HCT116 (cell line): ENCODE measurements at regions not wholly inside any gene's neighbourhood (a gene's known extent, or its start where the extent isn't known, plus 50 kb on each side); places are given as distances from the start of the nearest gene placed in this dataset.

Experiments
- ATAC-seq: fragments of 200-7000 bp; cut with Tn5 transposase; 2 replicates; pipeline ENCODE4 v1.9.1; 2020; ENCODE audit warnings: mild to moderate bottlenecking, moderate library complexity
- BruUV-seq: library from RNA; stranded (reverse); fragments of 400-500 nt; replicated peaks from 2 replicates; lab custom pipeline; 2021; lab: Mats Ljungman, UMichigan
- CTCF ChIA-PET: fragments of 300-600 bp; sonication (Branson Sonifier 250); formaldehyde crosslinking; loops from one replicate; lab custom pipeline; 2021; ENCODE audit warnings: antibody characterized with exemption; lab: Charles Lee
- POLR2A ChIA-PET: fragments of 300-600, 350-600 bp; sonication (Branson Sonifier 250); formaldehyde crosslinking; loops from one replicate; lab custom pipeline; 2021; ENCODE audit warnings: antibody characterized with exemption; lab: Charles Lee
- RAD21 ChIA-PET, 2 experiments: fragments of 300-600 bp; sonication (Branson Sonifier 250); formaldehyde crosslinking; loops; one replicate each; lab custom pipeline; 2023; ENCODE audit warnings: low total read pairs in 2 of 2; ENCODE audit not compliant: uncharacterized antibody in 2 of 2, unreplicated experiment in 2 of 2, low non-redundant PET in 1 of 2; lab: Charles Lee
- DNase-seq: peaks from one replicate; pipeline ENCODE4 v3.0.0-alpha.2; 2010; ENCODE audit warnings: low read depth, low spot score
- H2AFZ ChIP-seq: fragments of 200-600 bp; shearing (Covaris generic), sonication (generic); 2 replicates; pipeline ENCODE4 v1.6.1; 2017; ENCODE audit warnings: low read depth, mixed run types, mixed read lengths, antibody characterized with exemption, low read length; ENCODE audit not compliant: poor library complexity, severe bottlenecking
- H3K27ac ChIP-seq: 2 replicates; pipeline ENCODE4 v1.5.1; 2012; ENCODE audit warnings: low read depth, low read length
- H3K27me3 ChIP-seq: fragments of 200-600 bp; sonication (generic); 2 replicates; pipeline ENCODE4 v1.6.1; 2016; ENCODE audit warnings: mixed run types, low read length, mixed read lengths; ENCODE audit not compliant: insufficient read depth
- H3K36me3 ChIP-seq, 2 experiments: fragments of 200-500 bp in 1 of 2; fragments of 200-600 bp in 1 of 2; sonication (Bioruptor generic) in 1 of 2; sonication (generic) in 1 of 2; 2 replicates each; pipeline versions ENCODE4 v1.5.1 to v1.6.1; 2014 to 2016; ENCODE audit warnings: low read length in 2 of 2, inconsistent platforms in 1 of 2, mixed read lengths in 1 of 2, mixed run types in 1 of 2; ENCODE audit not compliant: insufficient read depth in 2 of 2, control insufficient read depth in 1 of 2
- H3K4me1 ChIP-seq, 2 experiments: fragments of 200-600 bp in 1 of 2; sonication (generic) in 1 of 2; 2 replicates each; pipeline versions ENCODE4 v1.5.1 to v1.6.1; 2012 to 2017; ENCODE audit warnings: low read length in 2 of 2, inconsistent platforms in 1 of 2, mild to moderate bottlenecking in 1 of 2, mixed read lengths in 1 of 2, mixed run types in 1 of 2, moderate library complexity in 1 of 2; ENCODE audit not compliant: insufficient read depth in 2 of 2, control insufficient read depth in 1 of 2
- H3K4me2 ChIP-seq: fragments of 200-600 bp; sonication (generic); 2 replicates; pipeline ENCODE4 v1.6.1; 2017; ENCODE audit warnings: mixed run types, low read length, mixed read lengths
- H3K4me3 ChIP-seq, 2 experiments: fragments of 200-600 bp in 1 of 2; sonication (generic) in 1 of 2; replicated peaks in 1 of 2; 2 replicates each; pipeline ENCODE4 v1.5.1; 2011 to 2016; ENCODE audit warnings: low read length in 2 of 2, control low read depth in 1 of 2, low read depth in 1 of 2, mild to moderate bottlenecking in 1 of 2, mixed read lengths in 1 of 2, mixed run types in 1 of 2
- H3K79me2 ChIP-seq: fragments of 200-600 bp; sonication (generic); 2 replicates; pipeline ENCODE4 v1.6.1; 2017; ENCODE audit warnings: mild to moderate bottlenecking, mixed run types, low read length, moderate library complexity, mixed read lengths; ENCODE audit not compliant: insufficient read depth
- H3K9ac ChIP-seq: fragments of 200-600 bp; sonication (generic); 2 replicates; pipeline ENCODE4 v1.6.1; 2016; ENCODE audit warnings: low read length, mixed read lengths
- H3K9me2 ChIP-seq: fragments of 200-600 bp; sonication (generic), shearing (Covaris generic); 2 replicates; pipeline ENCODE4 v1.6.1; 2017; ENCODE audit warnings: mixed run types, mild to moderate bottlenecking, moderate library complexity; ENCODE audit not compliant: insufficient read depth
- H3K9me3 ChIP-seq, 2 experiments: fragments of 200-500 bp in 1 of 2; fragments of 200-600 bp in 1 of 2; sonication (Bioruptor generic) in 1 of 2; sonication (generic) in 1 of 2; 2 replicates each; pipeline ENCODE4 v1.6.1; 2014 to 2017; ENCODE audit warnings: low read length in 2 of 2, mixed read lengths in 2 of 2, inconsistent platforms in 1 of 2, low read depth in 1 of 2, mild to moderate bottlenecking in 1 of 2, mixed run types in 1 of 2, moderate library complexity in 1 of 2; ENCODE audit not compliant: control insufficient read depth in 1 of 2, insufficient read depth in 1 of 2
- H4K20me1 ChIP-seq: fragments of 200-600 bp; sonication (generic), shearing (Covaris generic); 2 replicates; pipeline ENCODE4 v1.6.1; 2017; ENCODE audit warnings: mixed run types, mild to moderate bottlenecking, moderate library complexity; ENCODE audit not compliant: insufficient read depth
- CEBPB ChIP-seq: IDR thresholded peaks from 2 replicates; pipeline ENCODE4 v1.6.1; 2012; ENCODE audit warnings: low read depth
- CTCF ChIP-seq, 3 experiments: fragments of 200-600 bp in 1 of 3; sonication (generic) in 1 of 3; IDR thresholded peaks in 2 of 3; conservative IDR thresholded peaks in 1 of 3; 2 replicates each; pipeline ENCODE4 v1.5.1; 2012 to 2017; ENCODE audit warnings: low read depth in 2 of 3, low read length in 2 of 3, antibody characterized with exemption in 1 of 3, borderline replicate concordance in 1 of 3, control low read depth in 1 of 3, mild to moderate bottlenecking in 1 of 3, mixed read lengths in 1 of 3, mixed run types in 1 of 3, moderate library complexity in 1 of 3; ENCODE audit not compliant: insufficient read depth in 1 of 3
- EGR1 ChIP-seq: IDR thresholded peaks from 2 replicates; pipeline ENCODE4 v1.6.1; 2012; ENCODE audit warnings: low read depth
- ELF1 ChIP-seq: IDR thresholded peaks from 2 replicates; pipeline ENCODE4 v1.6.1; 2012; ENCODE audit warnings: low read depth, borderline replicate concordance
- EZH2 ChIP-seq: fragments of 200-600 bp; sonication (generic); IDR thresholded peaks from 2 replicates; pipeline ENCODE4 v1.6.1; 2017; ENCODE audit warnings: antibody characterized with exemption, mixed run types
- FOSL1 ChIP-seq: IDR thresholded peaks from 2 replicates; pipeline ENCODE4 v1.6.1; 2012; ENCODE audit warnings: low read depth
- POLR2A ChIP-seq: IDR thresholded peaks from 2 replicates; pipeline ENCODE4 v1.7.0; 2011; ENCODE audit warnings: borderline replicate concordance; ENCODE audit not compliant: insufficient read depth, insufficient read length; ENCODE audit errors: extremely low read depth
- POLR2AphosphoS5 ChIP-seq: IDR thresholded peaks from 2 replicates; pipeline ENCODE4 v1.6.1; 2011; ENCODE audit warnings: mild to moderate bottlenecking, low read depth, low read length, moderate library complexity
- RAD21 ChIP-seq: IDR thresholded peaks from 2 replicates; pipeline ENCODE4 v1.6.1; 2012; ENCODE audit warnings: low read depth, mild to moderate bottlenecking
- SIN3A ChIP-seq: IDR thresholded peaks from 2 replicates; pipeline ENCODE4 v1.6.1; 2012; ENCODE audit warnings: low read depth
- SP1 ChIP-seq: IDR thresholded peaks from 2 replicates; pipeline ENCODE4 v1.6.1; 2012; ENCODE audit warnings: low read depth
- SRF ChIP-seq: IDR thresholded peaks from 2 replicates; pipeline ENCODE4 v1.6.1; 2012; ENCODE audit warnings: low read depth
- YY1 ChIP-seq: IDR thresholded peaks from 2 replicates; pipeline ENCODE4 v1.6.1; 2011; ENCODE audit warnings: low read length, low read depth, moderate library complexity, mild to moderate bottlenecking; ENCODE audit not compliant: insufficient replicate concordance; ENCODE audit errors: extremely low read depth
- ZBTB33 ChIP-seq: IDR thresholded peaks from 2 replicates; pipeline ENCODE4 v1.6.1; 2011; ENCODE audit warnings: mild to moderate bottlenecking, low read length, moderate library complexity; ENCODE audit not compliant: insufficient replicate concordance; ENCODE audit errors: extremely low read depth
- ZFX ChIP-seq: fragments of 450-650 bp; IDR thresholded peaks from 2 replicates; pipeline ENCODE4 v1.6.1; 2017
- ZNF274 ChIP-seq: fragments of 200-500 bp; sonication (Bioruptor generic); IDR thresholded peaks from 2 replicates; pipeline ENCODE4 v1.6.1; 2014; ENCODE audit warnings: mild to moderate bottlenecking, low read depth, low read length, inconsistent platforms
- intact Hi-C: fragments of 100-400 bp; cut with micrococcal nuclease; formaldehyde crosslinking; loops from 2 replicates; pipeline ENCODE4 v1.10.0; 2022

GRCh38 chr6:26270903-26271667 is 93.9 kb upstream of the BTN3A2 start:
- POLR2A ChIA-PET: no interaction called here
- H2AFZ ChIP-seq: no peak overlapping the region
- no TSS peak for BruUV-seq
- ATAC-seq: no peak
- no peaks in the 10 kb centered on the region for H3K79me2 ChIP-seq
- CTCF ChIA-PET: no interaction called here
- H3K9me3 ChIP-seq: no peaks in the 10 kb centered on the region
- no peaks in the 10 kb centered on the region for H4K20me1 ChIP-seq
- no peak overlapping the region for H3K4me3 ChIP-seq
- TF ChIP-seq SRF: no peak
- TF ChIP-seq, all 23 proteins: peak for 0
- no peaks in the 10 kb centered on the region for H3K27me3 ChIP-seq
- H3K4me2 ChIP-seq: no peak overlapping the region
- H3K9ac ChIP-seq: no peak overlapping the region
- no peaks in the 10 kb centered on the region for H3K36me3 ChIP-seq
- no peak for DNase-seq
- H3K9me2 ChIP-seq: no peaks in the 10 kb centered on the region
- H3K4me1 ChIP-seq: peaks cover 0 to 9% of the 10 kb centered on the region in 2 experiments; a peak in 2 of 4 replicates
- RAD21 ChIA-PET: no interaction called here
- intact Hi-C loops: no loop called here
- H3K27ac ChIP-seq: no peak overlapping the region

- ChIA-PET CTCF (no interaction called here), POLR2A (no interaction called here), RAD21 (no interaction called here)
- no peak for TF ChIP-seq SRF
- TF ChIP-seq POLR2A: no peak
- TF ChIP-seq CEBPB: no peak
- TF ChIP-seq CTCF (IDR thresholded peaks at IDR 0.05 in 2 of 3, conservative IDR thresholded peaks at IDR 0.05 in 1 of 3; ENCODE audit: borderline replicate concordance in 1 of 3, insufficient read depth in 1 of 3, low read depth in 2 of 3, low read length in 2 of 3): no peak
- TF ChIP-seq POLR2AphosphoS5: no peak
- TF ChIP-seq ZFX: no peak
- no peak for TF ChIP-seq ELF1
- TF ChIP-seq EGR1: no peak
- TF ChIP-seq SP1: no peak
- no peak for TF ChIP-seq YY1
- TF ChIP-seq SIN3A: no peak
- TF ChIP-seq ZBTB33: no peak
- TF ChIP-seq EZH2: no peak
- no peak for TF ChIP-seq ZNF274
- no peak for TF ChIP-seq RAD21
- TF ChIP-seq FOSL1: no peak
- no peak overlapping the region for H3K4me2 ChIP-seq
- H3K9me2 ChIP-seq: no peaks in the 10 kb centered on the region
- H3K79me2 ChIP-seq: no peaks in the 10 kb centered on the region
- peaks cover 0 to 9% of the 10 kb centered on the region in 2 experiments; a peak in 2 of 4 replicates for H3K4me1 ChIP-seq
- H3K27me3 ChIP-seq: no peaks in the 10 kb centered on the region
- H2AFZ ChIP-seq: no peak overlapping the region
- no peak overlapping the region for H3K27ac ChIP-seq
- intact Hi-C loops: no loop called here
- no peaks in the 10 kb centered on the region for H4K20me1 ChIP-seq
- ATAC-seq (no peak), DNase-seq (no peak)
- no peaks in the 10 kb centered on the region for H3K36me3 ChIP-seq
- H3K9ac ChIP-seq: no peak overlapping the region
- H3K4me3 ChIP-seq: no peak overlapping the region
- no TSS peak for BruUV-seq
- no peaks in the 10 kb centered on the region for H3K9me3 ChIP-seq
Observed at GRCh38 chr6:26271668-26272024, 93.4 kb upstream of the BTN3A2 start.
